ENCODE measurements at regions not wholly inside any gene's neighbourhood (a gene's known extent, or its start where the extent isn't known, plus 50 kb on each side); places are given as distances from the start of the nearest gene placed in this dataset.

DNA sequence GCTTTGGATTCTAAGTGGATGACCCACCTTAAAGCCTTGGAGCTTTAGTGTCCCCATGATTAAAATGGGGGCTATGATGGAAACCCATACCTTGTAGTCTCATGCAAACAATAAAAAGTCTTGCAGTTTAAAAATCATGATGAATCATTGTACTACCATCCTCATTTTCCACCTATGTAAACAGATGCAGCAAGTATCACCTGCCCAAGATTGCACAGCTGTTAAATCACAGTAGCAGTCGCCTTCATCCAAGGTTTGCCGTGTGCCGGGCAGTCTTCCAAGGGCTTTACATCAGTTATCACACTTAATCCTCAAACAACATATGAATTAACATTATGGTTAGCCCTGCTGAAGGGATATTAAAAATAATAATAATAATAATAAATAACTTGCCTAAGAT lies 210.3 kb downstream of the FOXA2 start:
- intact Hi-C loops (cut with DNase I) = no loop called here
- no peaks in the 10 kb centered on the region for H3K9me3 ChIP-seq
- WGBS, 2 donors = 16 to 53% methylated on average over 3 of the region's 3 CpGs
- TF ChIP-seq EP300 (IDR thresholded peaks at IDR 0.05) (no peak), POLR2AphosphoS5 (IDR thresholded peaks at IDR 0.05) (no peak), POLR2A (IDR thresholded peaks at IDR 0.05) (no peak)
- TF ChIP-seq, protein P1, sequence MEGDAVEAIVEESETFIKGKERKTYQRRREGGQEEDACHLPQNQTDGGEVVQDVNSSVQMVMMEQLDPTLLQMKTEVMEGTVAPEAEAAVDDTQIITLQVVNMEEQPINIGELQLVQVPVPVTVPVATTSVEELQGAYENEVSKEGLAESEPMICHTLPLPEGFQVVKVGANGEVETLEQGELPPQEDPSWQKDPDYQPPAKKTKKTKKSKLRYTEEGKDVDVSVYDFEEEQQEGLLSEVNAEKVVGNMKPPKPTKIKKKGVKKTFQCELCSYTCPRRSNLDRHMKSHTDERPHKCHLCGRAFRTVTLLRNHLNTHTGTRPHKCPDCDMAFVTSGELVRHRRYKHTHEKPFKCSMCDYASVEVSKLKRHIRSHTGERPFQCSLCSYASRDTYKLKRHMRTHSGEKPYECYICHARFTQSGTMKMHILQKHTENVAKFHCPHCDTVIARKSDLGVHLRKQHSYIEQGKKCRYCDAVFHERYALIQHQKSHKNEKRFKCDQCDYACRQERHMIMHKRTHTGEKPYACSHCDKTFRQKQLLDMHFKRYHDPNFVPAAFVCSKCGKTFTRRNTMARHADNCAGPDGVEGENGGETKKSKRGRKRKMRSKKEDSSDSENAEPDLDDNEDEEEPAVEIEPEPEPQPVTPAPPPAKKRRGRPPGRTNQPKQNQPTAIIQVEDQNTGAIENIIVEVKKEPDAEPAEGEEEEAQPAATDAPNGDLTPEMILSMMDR (IDR thresholded peaks at IDR 0.05) = no peak
- H3K4me3 ChIP-seq = no peak overlapping the region
- no peak for DNase-seq
- no peaks in the 10 kb centered on the region for H3K36me3 ChIP-seq
- H3K27me3 ChIP-seq = no peaks in the 10 kb centered on the region
- no peaks in the 10 kb centered on the region for H3K4me1 ChIP-seq
- H3K27ac ChIP-seq = no peak overlapping the region

DNA sequence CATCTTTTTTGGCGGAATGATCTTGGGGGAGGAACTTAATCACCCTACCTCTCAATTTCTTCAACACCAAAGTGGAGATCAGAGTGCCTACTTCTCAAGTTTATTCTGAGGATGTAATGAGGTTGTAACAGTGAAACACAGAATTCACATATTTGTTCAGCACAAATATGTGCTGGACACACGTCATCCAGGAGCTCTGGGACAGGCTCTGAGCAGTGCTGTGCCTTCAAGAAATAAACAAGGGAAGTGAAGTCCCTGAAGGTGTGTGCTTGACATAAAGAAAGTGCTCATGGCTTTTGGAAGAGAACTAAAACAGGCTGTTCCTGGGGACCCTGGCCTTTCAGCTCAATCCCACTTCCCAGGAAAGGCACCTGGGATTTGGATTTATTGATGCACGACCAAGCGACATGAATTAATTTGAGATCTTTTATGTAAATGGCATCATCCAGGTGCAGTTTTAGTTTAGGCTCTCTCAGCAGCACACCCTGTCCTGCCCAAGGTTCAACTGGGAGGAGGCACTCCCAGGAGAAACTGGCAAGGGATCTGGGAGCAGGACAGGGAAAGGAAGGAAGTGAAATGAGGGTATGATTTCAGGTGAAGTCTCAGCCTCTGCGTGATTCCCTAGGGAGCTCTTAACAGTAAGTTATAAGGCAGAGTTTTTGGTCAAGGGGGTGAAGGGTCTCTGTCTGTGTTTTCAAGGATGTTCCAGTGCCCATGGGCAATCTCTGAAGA lies 211.0 kb downstream of the FOXA2 start:
- whole genome bisulfite sequencing, 2 donors = 36 to 67% methylated on average over 5 of the region's 5 CpGs
- no peaks in the 10 kb centered on the region for H3K4me1 ChIP-seq
- no peak overlapping the region for H3K4me3 ChIP-seq
- TF ChIP-seq EP300 (IDR thresholded peaks at IDR 0.05) (no peak), POLR2A (IDR thresholded peaks at IDR 0.05) (no peak), POLR2AphosphoS5 (IDR thresholded peaks at IDR 0.05) (no peak)
- TF ChIP-seq, protein P1 (IDR thresholded peaks at IDR 0.05) = no peak
- H3K36me3 ChIP-seq = no peaks in the 10 kb centered on the region
- no peaks in the 10 kb centered on the region for H3K27me3 ChIP-seq
- intact Hi-C loops (cut with DNase I) = no loop called here
- H3K27ac ChIP-seq = no peak overlapping the region
- DNase-seq = no peak
- H3K9me3 ChIP-seq = no peaks in the 10 kb centered on the region

- no peak for DNase-seq
- Histone ChIP-seq H3K9me3 (no peaks in the 10 kb centered on the region), H3K4me3 (no peak overlapping the region), H3K4me1 (no peaks in the 10 kb centered on the region), H3K36me3 (no peaks in the 10 kb centered on the region), H3K27ac (no peak overlapping the region), H3K27me3 (no peaks in the 10 kb centered on the region)
- no peak for TF ChIP-seq POLR2A (IDR thresholded peaks at IDR 0.05)
- TF ChIP-seq EP300 (IDR thresholded peaks at IDR 0.05) = no peak
- TF ChIP-seq, protein P1 (IDR thresholded peaks at IDR 0.05) = no peak
- TF ChIP-seq POLR2AphosphoS5 (IDR thresholded peaks at IDR 0.05) = no peak
- intact Hi-C loops (cut with DNase I) = no loop called here
- 48 to 84% methylated on average over 5 of the region's 5 CpGs for WGBS, 2 donors
These were observed 212.5 kb downstream of the FOXA2 start for GRCh38 chr20:22371843-22372242.

DNA sequence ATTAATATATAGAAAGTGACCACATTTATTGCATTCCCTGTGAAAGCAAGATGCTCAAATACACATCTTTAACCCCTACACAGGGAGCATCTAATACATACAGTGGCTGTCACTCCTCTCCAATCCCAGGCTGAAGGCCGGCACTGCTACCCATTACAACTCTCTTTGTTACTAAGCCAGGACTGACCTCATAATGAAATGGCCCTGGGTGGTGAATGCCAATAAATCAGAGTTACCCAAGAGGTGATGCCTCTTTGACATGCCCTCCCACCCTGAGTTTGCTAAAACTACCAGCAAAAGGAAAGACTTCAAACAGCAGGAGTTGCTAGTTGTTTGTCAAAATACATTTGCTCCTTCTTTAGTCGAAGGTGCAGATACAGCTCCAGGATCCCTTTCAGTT lies 214.2 kb downstream of the FOXA2 start:
- 87 to 90% methylated on average over 2 of the region's 2 CpGs for WGBS, 2 donors
- TF ChIP-seq EP300 (IDR thresholded peaks at IDR 0.05) = no peak
- intact Hi-C loops (cut with DNase I) = no loop called here
- Histone ChIP-seq H3K27ac (no peak overlapping the region), H3K4me1 (no peaks in the 10 kb centered on the region), H3K4me3 (no peak overlapping the region), H3K27me3 (no peaks in the 10 kb centered on the region), H3K9me3 (no peaks in the 10 kb centered on the region), H3K36me3 (no peaks in the 10 kb centered on the region)
- DNase-seq = no peak

DNA sequence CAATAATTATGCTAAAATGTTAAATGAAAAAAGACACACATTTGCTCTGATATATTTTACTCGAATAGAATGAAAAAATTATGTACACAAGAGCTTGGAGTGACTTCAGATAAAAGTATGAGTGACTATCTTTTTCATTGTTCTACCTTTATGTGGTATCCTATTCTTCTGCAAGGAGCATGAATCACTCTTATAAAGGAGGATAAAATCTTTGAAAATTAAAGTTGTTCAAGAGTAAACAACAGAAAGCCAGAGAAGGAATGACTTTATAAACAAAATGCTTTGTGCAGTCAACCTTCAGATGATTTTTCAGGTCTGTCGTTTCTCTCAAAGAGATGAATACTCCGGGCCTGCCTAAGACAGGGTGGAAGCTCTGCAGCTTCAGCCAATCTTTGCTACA lies 215.3 kb downstream of the FOXA2 start:
- Histone ChIP-seq H3K4me1 (no peaks in the 10 kb centered on the region), H3K9me3 (no peaks in the 10 kb centered on the region), H3K36me3 (no peaks in the 10 kb centered on the region), H3K27me3 (no peaks in the 10 kb centered on the region), H3K27ac (no peak overlapping the region), H3K4me3 (no peak overlapping the region)
- DNase-seq = no peak
- 77 to 78% methylated on average over 3 of the region's 3 CpGs for WGBS, 2 donors
- intact Hi-C loops (cut with DNase I) = no loop called here
- TF ChIP-seq EP300 (IDR thresholded peaks at IDR 0.05) (no peak), POLR2A (IDR thresholded peaks at IDR 0.05) (no peak), POLR2AphosphoS5 (IDR thresholded peaks at IDR 0.05) (no peak)
- TF ChIP-seq, protein P1 (IDR thresholded peaks at IDR 0.05) = no peak

Measured in sigmoid colon (tissue), 6 donors.